Right renal cortex interstitium (tissue), 3 donors: ENCODE measurements at regions not wholly inside any gene's neighbourhood (a gene's known extent, or its start where the extent isn't known, plus 50 kb on each side); places are given as distances from the start of the nearest gene placed in this dataset.

Source experiments
- DNase-seq, 3 donors: peaks; one replicate each; pipeline ENCODE4 v3.0.0-alpha.2; 2013; ENCODE audit warnings: low read depth in 3 of 3, low spot score in 2 of 3

GRCh38 chr4:157978680-157979361 is 194.0 kb downstream of the GASK1B start:
- DNase-seq = peak; percentile 52 to 55 (median 53)

GRCh38 chr4:157977086-157977485 is 195.7 kb downstream of the GASK1B start:
- no peak for DNase-seq

- no peak for DNase-seq
These were observed 199.5 kb downstream of the GASK1B start for GRCh38 chr4:157973297-157973696.

- no peak for DNase-seq
These were observed 208.4 kb downstream of the GASK1B start for GRCh38 chr4:157964463-157964862.

GRCh38 chr4:157961229-157961990 is 211.4 kb downstream of the GASK1B start:
- no peak for DNase-seq

- DNase-seq = no peak
These were observed 214.9 kb downstream of the GASK1B start for GRCh38 chr4:157957905-157958304.

GRCh38 chr4:157942017-157942416 is 230.8 kb downstream of the GASK1B start:
- DNase-seq = no peak

GRCh38 chr4:157934151-157934550 is 238.7 kb downstream of the GASK1B start:
- no peak for DNase-seq

GRCh38 chr4:157932936-157933335 is 239.9 kb downstream of the GASK1B start:
- DNase-seq = no peak

GRCh38 chr4:157929486-157929885 is 243.3 kb downstream of the GASK1B start:
- no peak for DNase-seq

- no peak for DNase-seq
These were observed 254.6 kb downstream of the GASK1B start for GRCh38 chr4:157918036-157918832.

- no peak for DNase-seq
These were observed 260.6 kb downstream of the GASK1B start for GRCh38 chr4:157912212-157912611.

GRCh38 chr4:157911662-157912061 is 261.2 kb downstream of the GASK1B start:
- no peak for DNase-seq

GRCh38 chr4:157908691-157909090 is 264.1 kb downstream of the GASK1B start:
- DNase-seq = no peak

GRCh38 chr4:157908031-157908430 is 264.8 kb downstream of the GASK1B start:
- DNase-seq = no peak

GRCh38 chr4:157907226-157907946 is 265.4 kb downstream of the GASK1B start:
- DNase-seq = no peak

GRCh38 chr4:157898836-157899605 is 273.8 kb downstream of the GASK1B start:
- DNase-seq = no peak

GRCh38 chr4:157897855-157898370 is 274.9 kb downstream of the GASK1B start:
- no peak for DNase-seq

GRCh38 chr4:157896726-157897125 is 276.1 kb downstream of the GASK1B start:
- DNase-seq = no peak

- DNase-seq = no peak
These were observed 277.6 kb downstream of the GASK1B start for GRCh38 chr4:157895205-157895604.
